ENCODE measurements at regions not wholly inside any gene's neighbourhood (a gene's known extent, or its start where the extent isn't known, plus 50 kb on each side); places are given as distances from the start of the nearest gene placed in this dataset.

GRCh38 chr2:51994123-51994763 lies 962.3 kb upstream of the NRXN1 start:
- POLR2A ChIA-PET, result no interaction called here
- no peak overlapping the region for H3K27ac ChIP-seq (ENCODE audit: extremely low read depth, low read depth, low read length)

GRCh38 chr2:51990684-51991083 lies 958.8 kb upstream of the NRXN1 start:
- TF ChIP-seq GFI1B (tag by site-specific recombination; IDR thresholded peaks at IDR 0.05), result no peak
- H3K4me1 ChIP-seq (ENCODE audit: control insufficient read depth, insufficient read depth, low read length), result no peaks in the 10 kb centered on the region
- H3K36me3 ChIP-seq (ENCODE audit: control insufficient read depth in 2 of 2, insufficient read depth in 1 of 2, low read length in 2 of 2), result no peaks in the 10 kb centered on the region
- CTCF ChIA-PET, result no interaction called here
- POLR2A ChIA-PET, result no interaction called here
- no peak overlapping the region for H3K27ac ChIP-seq (ENCODE audit: extremely low read depth, low read depth, low read length)
- H3K9me3 ChIP-seq (ENCODE audit: control insufficient read depth, insufficient read depth, low read depth, low read length), result no peaks in the 10 kb centered on the region
- no peak overlapping the region for H3K4me3 ChIP-seq (ENCODE audit: low read depth, low read length)

More at GRCh38 chr2:51994123-51994763, 962.3 kb upstream of the NRXN1 start:
- Histone ChIP-seq H3K4me3 (ENCODE audit: low read depth, low read length) (no peak overlapping the region), H3K36me3 (ENCODE audit: control insufficient read depth in 2 of 2, insufficient read depth in 1 of 2, low read length in 2 of 2) (no peaks in the 10 kb centered on the region), H3K9me3 (ENCODE audit: control insufficient read depth, insufficient read depth, low read depth, low read length) (no peaks in the 10 kb centered on the region), H3K4me1 (ENCODE audit: control insufficient read depth, insufficient read depth, low read length) (no peaks in the 10 kb centered on the region)
- CTCF ChIA-PET, result no interaction called here
- TF ChIP-seq KLF7 (tag by site-specific recombination; IDR thresholded peaks at IDR 0.05; ENCODE audit: borderline replicate concordance) (no peak), ZNF24 (tag by site-specific recombination; IDR thresholded peaks at IDR 0.05) (no peak), ZNF510 (tag by site-specific recombination; IDR thresholded peaks at IDR 0.05; ENCODE audit: insufficient replicate concordance) (no peak), ZNF155 (tag by site-specific recombination; IDR thresholded peaks at IDR 0.05) (no peak), ZNF311 (tag by site-specific recombination; IDR thresholded peaks at IDR 0.05; ENCODE audit: borderline replicate concordance) (no peak), KLF17 (tag by site-specific recombination; IDR thresholded peaks at IDR 0.05) (no peak), ZNF10 (tag by site-specific recombination; IDR thresholded peaks at IDR 0.05) (no peak), ZNF433 (tag by site-specific recombination; IDR thresholded peaks at IDR 0.05; ENCODE audit: low read depth) (no peak), KLF1 (tag by site-specific recombination; IDR thresholded peaks at IDR 0.05) (no peak), ZNF621 (tag by site-specific recombination; IDR thresholded peaks at IDR 0.05) (no peak)

GRCh38 chr2:51986101-51986500 lies 954.2 kb upstream of the NRXN1 start:
- Histone ChIP-seq H3K9me3 (ENCODE audit: control insufficient read depth, insufficient read depth, low read depth, low read length) (no peaks in the 10 kb centered on the region), H3K4me1 (ENCODE audit: control insufficient read depth, insufficient read depth, low read length) (no peaks in the 10 kb centered on the region), H3K36me3 (ENCODE audit: control insufficient read depth in 2 of 2, insufficient read depth in 1 of 2, low read length in 2 of 2) (no peaks in the 10 kb centered on the region), H3K4me3 (ENCODE audit: low read depth, low read length) (no peak overlapping the region), H3K27ac (ENCODE audit: extremely low read depth, low read depth, low read length) (no peak overlapping the region)
- ChIA-PET POLR2A (no interaction called here), CTCF (no interaction called here)
- no peak for TF ChIP-seq PRDM1 (tag by site-specific recombination; IDR thresholded peaks at IDR 0.05)
- TF ChIP-seq ZBTB10 (tag by site-specific recombination; IDR thresholded peaks at IDR 0.05), result no peak

- Histone ChIP-seq H3K36me3 (ENCODE audit: control insufficient read depth in 2 of 2, insufficient read depth in 1 of 2, low read length in 2 of 2) (no peaks in the 10 kb centered on the region), H3K9me3 (ENCODE audit: control insufficient read depth, insufficient read depth, low read depth, low read length) (no peaks in the 10 kb centered on the region), H3K4me1 (ENCODE audit: control insufficient read depth, insufficient read depth, low read length) (no peaks in the 10 kb centered on the region), H3K4me3 (ENCODE audit: low read depth, low read length) (no peak overlapping the region), H3K27ac (ENCODE audit: extremely low read depth, low read depth, low read length) (no peak overlapping the region)
- CTCF ChIA-PET, result no interaction called here
- POLR2A ChIA-PET, result no interaction called here
- no peak for TF ChIP-seq ZNF624 (tag by site-specific recombination; IDR thresholded peaks at IDR 0.05)
- no peak for TF ChIP-seq ZSCAN5A (tag by site-specific recombination; IDR thresholded peaks at IDR 0.05)
- no peak for TF ChIP-seq ZBTB26 (tag by site-specific recombination; optimal IDR thresholded peaks at IDR 0.05)
- TF ChIP-seq ZNF768 (tag by site-specific recombination; IDR thresholded peaks at IDR 0.05), result no peak
- TF ChIP-seq ZNF26 (tag by site-specific recombination; IDR thresholded peaks at IDR 0.05), result no peak
- TF ChIP-seq ZNF19 (tag by site-specific recombination; IDR thresholded peaks at IDR 0.05; ENCODE audit: low read depth), result no peak
- no peak for TF ChIP-seq ZNF311 (tag by site-specific recombination; IDR thresholded peaks at IDR 0.05; ENCODE audit: borderline replicate concordance)
- TF ChIP-seq ZNF155 (tag by site-specific recombination; IDR thresholded peaks at IDR 0.05), result no peak
Observed at GRCh38 chr2:51981783-51982182, 949.9 kb upstream of the NRXN1 start.
